K562 (cell line): ENCODE measurements at regions not wholly inside any gene's neighbourhood (a gene's known extent, or its start where the extent isn't known, plus 50 kb on each side); places are given as distances from the start of the nearest gene placed in this dataset.

Experiments
- ATAC-seq: fragments of 200-7000 bp; cut with Tn5 transposase; 3 replicates; pipeline ENCODE4 v1.9.1; 2020; ENCODE audit warnings: moderate library complexity
- BruUV-seq: library from RNA; stranded (reverse); fragments of 400-500 nt; replicated peaks from 2 replicates; lab custom pipeline; 2021; lab: Mats Ljungman, UMichigan
- CTCF ChIA-PET: fragments of 300-600 bp; formaldehyde crosslinking; extraction: SDS; loops from one replicate; lab custom pipeline; 2021; ENCODE audit warnings: low intra/inter-chr PET ratio; lab: Yijun Ruan, JAX
- POLR2A ChIA-PET: fragments of 300-600, 350-650 bp; sonication (Branson Sonifier 250); formaldehyde crosslinking; extraction: SDS; loops from one replicate; lab custom pipeline; 2021; ENCODE audit warnings: antibody characterized with exemption, inconsistent platforms; lab: Yijun Ruan, JAX
- DNase-seq, 4 experiments: peaks; one replicate each; pipeline versions ENCODE4 v3.0.0 to v3.0.0-alpha.2; 2011 to 2018; ENCODE audit warnings: low spot score in 3 of 4, mixed read lengths in 3 of 4; ENCODE audit errors: extremely low read depth in 1 of 4
- FAIRE-seq: peaks from 2 replicates; lab custom pipeline; 2011; peaks lifted over from hg19 to GRCh38; lab: Jason Lieb, UNC
- H2AFZ ChIP-seq: 2 replicates; pipeline ENCODE4 v1.6.0; 2011; ENCODE audit warnings: low read depth, low read length, control low read depth, inconsistent platforms
- H3K27ac ChIP-seq: fragments of 200-600 bp; 3 replicates; pipeline ENCODE4 v1.8.0; 2011; ENCODE audit warnings: low read depth, mild to moderate bottlenecking, control low read depth, inconsistent platforms, low read length, moderate library complexity, mixed read lengths; ENCODE audit errors: extremely low read depth
- H3K27me3 ChIP-seq, 2 experiments: fragments of 300-600 bp in 1 of 2; 2 replicates in 1 of 2; 3 replicates in 1 of 2; pipeline versions ENCODE4 v1.6.0 to v1.8.0; 2011; ENCODE audit warnings: inconsistent platforms in 2 of 2, low read length in 2 of 2, mild to moderate bottlenecking in 1 of 2, mixed read lengths in 1 of 2, moderate library complexity in 1 of 2; ENCODE audit not compliant: control insufficient read depth in 2 of 2, insufficient read depth in 2 of 2
- H3K36me3 ChIP-seq: fragments of 300-600 bp; 3 replicates; pipeline ENCODE4 v1.8.0; 2011; ENCODE audit warnings: mild to moderate bottlenecking, low read length, inconsistent platforms; ENCODE audit not compliant: control insufficient read depth, insufficient read depth
- H3K4me1 ChIP-seq, 2 experiments: fragments of 200-600 bp in 1 of 2; replicated peaks in 1 of 2; 2 replicates in 1 of 2; 3 replicates in 1 of 2; pipeline versions ENCODE4 v1.5.1 to v1.8.0; 2011; ENCODE audit warnings: inconsistent platforms in 2 of 2, low read length in 2 of 2, mild to moderate bottlenecking in 1 of 2, mixed read lengths in 1 of 2, moderate library complexity in 1 of 2; ENCODE audit not compliant: control insufficient read depth in 2 of 2, insufficient read depth in 2 of 2
- H3K4me2 ChIP-seq: 2 replicates; pipeline ENCODE4 v1.6.1; 2011; ENCODE audit warnings: low read length, control low read depth, inconsistent platforms, mixed read lengths; ENCODE audit not compliant: insufficient read depth
- H3K4me3 ChIP-seq: fragments of 200-600 bp; sonication (generic), shearing (Covaris generic); 2 replicates; pipeline ENCODE4 v1.5.1; 2016; ENCODE audit warnings: control low read depth, inconsistent platforms
- H3K79me2 ChIP-seq: fragments of 200-600 bp; 3 replicates; pipeline ENCODE4 v1.8.0; 2011; ENCODE audit warnings: low read length, inconsistent platforms; ENCODE audit not compliant: control insufficient read depth, insufficient read depth
- H3K9ac ChIP-seq, 2 experiments: 2 replicates each; pipeline versions ENCODE4 v1.6.0 to v1.6.1; 2011; ENCODE audit warnings: low read depth in 2 of 2, low read length in 2 of 2, control low read depth in 1 of 2, inconsistent platforms in 1 of 2, mild to moderate bottlenecking in 1 of 2, mixed read lengths in 1 of 2; ENCODE audit not compliant: insufficient read depth in 1 of 2
- H3K9me1 ChIP-seq: one replicate; pipeline ENCODE4 v1.6.0; 2011; ENCODE audit warnings: inconsistent platforms, mild to moderate bottlenecking, low read length, moderate library complexity; ENCODE audit not compliant: control insufficient read depth, insufficient read depth
- H3K9me3 ChIP-seq: replicated peaks from 2 replicates; pipeline ENCODE4 v1.5.1; 2011; ENCODE audit warnings: low read depth, low read length, inconsistent platforms; ENCODE audit not compliant: control insufficient read depth, insufficient read depth
- H4K20me1 ChIP-seq: replicated peaks from 2 replicates; pipeline ENCODE4 v1.6.1; 2011; ENCODE audit warnings: low read length, inconsistent platforms, mixed read lengths; ENCODE audit not compliant: control insufficient read depth, insufficient read depth
- CBX2 ChIP-seq: fragments of 200-600 bp; sonication (generic); IDR thresholded peaks from one replicate; pipeline ENCODE4 v1.6.1; 2012; ENCODE audit warnings: mild to moderate bottlenecking, low read length, inconsistent platforms; ENCODE audit not compliant: insufficient read depth, poor library complexity, severe bottlenecking
- CEBPG ChIP-seq, 3 experiments: fragments of 200-800 bp in 1 of 3; sonication (Bioruptor generic) in 1 of 3; sonication (generic) in 1 of 3; formaldehyde crosslinking in 1 of 3; IDR thresholded peaks in 2 of 3; conservative IDR thresholded peaks in 1 of 3; 2 replicates each; pipeline versions ENCODE4 v1.6.1 to v1.8.0; 2016 to 2022; ENCODE audit warnings: missing compliant biosample characterization in 2 of 3, missing genetic modification characterization in 2 of 3, mild to moderate bottlenecking in 1 of 3, missing genetic modification reagents in 1 of 3
- FOXJ3 ChIP-seq: sonication (generic); formaldehyde crosslinking; IDR thresholded peaks from 2 replicates; pipeline ENCODE4 v1.4.0; 2020; ENCODE audit warnings: mild to moderate bottlenecking, missing genetic modification reagents
- ZKSCAN1 ChIP-seq: fragments of 150-350 bp; IDR thresholded peaks from 2 replicates; pipeline ENCODE4 v1.6.1; 2016; ENCODE audit warnings: low read depth, low read length
- ZNF324 ChIP-seq: fragments of 250-450 bp; sonication (Bioruptor Pico); IDR thresholded peaks from 2 replicates; pipeline ENCODE4 v1.4.0; 2020; ENCODE audit warnings: mild to moderate bottlenecking
- WGBS: fragments of 100-300 bp; shearing (Covaris generic); methylation state at CpG from one replicate; pipeline ENCODE4 v1.1.6; 2016; ENCODE audit warnings: low coverage, mixed read lengths; ENCODE audit not compliant: insufficient coverage; ENCODE audit errors: missing lambda C conversion rate; 5-methylcytosine and 5-hydroxymethylcytosine counted together
- in situ Hi-C: fragments of 300-500 bp; cut with MboI; formaldehyde crosslinking; loops from 4 replicates; pipeline ENCODE4 v1.15.0; 2018; ENCODE audit warnings: inconsistent platforms, mixed read lengths
- intact Hi-C: fragments of 100-400 bp; cut with micrococcal nuclease; formaldehyde crosslinking; loops from 2 replicates; pipeline ENCODE4 v1.14.2; 2022
- TF ChIP-seq, protein P1 (sequence below): fragments of 450-650 bp; IDR thresholded peaks from 2 replicates; pipeline ENCODE4 v1.6.1; 2016; ENCODE audit warnings: mild to moderate bottlenecking
- TF ChIP-seq, protein P2 (sequence below), 2 experiments: IDR thresholded peaks; 2 replicates each; pipeline ENCODE4 v1.6.1; 2012; ENCODE audit warnings: improper control_type of control experiment in 2 of 2, low read depth in 2 of 2, low read length in 2 of 2, borderline replicate concordance in 1 of 2

GRCh38 chr7:79971058-79971457 lies 163.6 kb upstream of the GNAI1 start:
- FAIRE-seq (no peak), DNase-seq (no peak), ATAC-seq (no peak)
- Histone ChIP-seq H3K79me2 (no peaks in the 10 kb centered on the region), H3K9me3 (no peaks in the 10 kb centered on the region), H3K27ac (no peak overlapping the region), H4K20me1 (no peaks in the 10 kb centered on the region), H3K4me1 (no peaks in the 10 kb centered on the region), H3K27me3 (no peaks in the 10 kb centered on the region), H3K9me1 (no peaks in the 10 kb centered on the region), H3K36me3 (no peaks in the 10 kb centered on the region), H3K4me3 (no peak overlapping the region), H2AFZ (no peak overlapping the region), H3K4me2 (no peak overlapping the region), H3K9ac (no peak overlapping the region)
- in situ Hi-C loops (no loop called here), intact Hi-C loops (no loop called here)
- 2% methylated on average over 3 of the region's 3 CpGs for WGBS
- TF ChIP-seq CEBPG (CRISPR knock-in tag; IDR thresholded peaks at IDR 0.05) (no peak), CEBPG (tag; conservative IDR thresholded peaks at IDR 0.05 in 1 of 2, IDR thresholded peaks at IDR 0.05 in 1 of 2) (no peak), ZNF324 (CRISPR knock-in tag) (no peak), CBX2 (no peak), FOXJ3 (CRISPR knock-in tag) (no peak), ZKSCAN1 (no peak)
- TF ChIP-seq, protein P1, sequence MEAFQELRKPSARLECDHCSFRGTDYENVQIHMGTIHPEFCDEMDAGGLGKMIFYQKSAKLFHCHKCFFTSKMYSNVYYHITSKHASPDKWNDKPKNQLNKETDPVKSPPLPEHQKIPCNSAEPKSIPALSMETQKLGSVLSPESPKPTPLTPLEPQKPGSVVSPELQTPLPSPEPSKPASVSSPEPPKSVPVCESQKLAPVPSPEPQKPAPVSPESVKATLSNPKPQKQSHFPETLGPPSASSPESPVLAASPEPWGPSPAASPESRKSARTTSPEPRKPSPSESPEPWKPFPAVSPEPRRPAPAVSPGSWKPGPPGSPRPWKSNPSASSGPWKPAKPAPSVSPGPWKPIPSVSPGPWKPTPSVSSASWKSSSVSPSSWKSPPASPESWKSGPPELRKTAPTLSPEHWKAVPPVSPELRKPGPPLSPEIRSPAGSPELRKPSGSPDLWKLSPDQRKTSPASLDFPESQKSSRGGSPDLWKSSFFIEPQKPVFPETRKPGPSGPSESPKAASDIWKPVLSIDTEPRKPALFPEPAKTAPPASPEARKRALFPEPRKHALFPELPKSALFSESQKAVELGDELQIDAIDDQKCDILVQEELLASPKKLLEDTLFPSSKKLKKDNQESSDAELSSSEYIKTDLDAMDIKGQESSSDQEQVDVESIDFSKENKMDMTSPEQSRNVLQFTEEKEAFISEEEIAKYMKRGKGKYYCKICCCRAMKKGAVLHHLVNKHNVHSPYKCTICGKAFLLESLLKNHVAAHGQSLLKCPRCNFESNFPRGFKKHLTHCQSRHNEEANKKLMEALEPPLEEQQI = no peak
- TF ChIP-seq, protein P2, sequence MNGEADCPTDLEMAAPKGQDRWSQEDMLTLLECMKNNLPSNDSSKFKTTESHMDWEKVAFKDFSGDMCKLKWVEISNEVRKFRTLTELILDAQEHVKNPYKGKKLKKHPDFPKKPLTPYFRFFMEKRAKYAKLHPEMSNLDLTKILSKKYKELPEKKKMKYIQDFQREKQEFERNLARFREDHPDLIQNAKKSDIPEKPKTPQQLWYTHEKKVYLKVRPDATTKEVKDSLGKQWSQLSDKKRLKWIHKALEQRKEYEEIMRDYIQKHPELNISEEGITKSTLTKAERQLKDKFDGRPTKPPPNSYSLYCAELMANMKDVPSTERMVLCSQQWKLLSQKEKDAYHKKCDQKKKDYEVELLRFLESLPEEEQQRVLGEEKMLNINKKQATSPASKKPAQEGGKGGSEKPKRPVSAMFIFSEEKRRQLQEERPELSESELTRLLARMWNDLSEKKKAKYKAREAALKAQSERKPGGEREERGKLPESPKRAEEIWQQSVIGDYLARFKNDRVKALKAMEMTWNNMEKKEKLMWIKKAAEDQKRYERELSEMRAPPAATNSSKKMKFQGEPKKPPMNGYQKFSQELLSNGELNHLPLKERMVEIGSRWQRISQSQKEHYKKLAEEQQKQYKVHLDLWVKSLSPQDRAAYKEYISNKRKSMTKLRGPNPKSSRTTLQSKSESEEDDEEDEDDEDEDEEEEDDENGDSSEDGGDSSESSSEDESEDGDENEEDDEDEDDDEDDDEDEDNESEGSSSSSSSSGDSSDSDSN (IDR thresholded peaks at IDR 0.05; ENCODE audit: borderline replicate concordance in 1 of 2, low read depth in 2 of 2, low read length in 2 of 2) = no peak
- POLR2A ChIA-PET = no interaction called here
- BruUV-seq = no TSS peak
- CTCF ChIA-PET = no interaction called here
